Sigmoid colon (tissue), 4 donors: ENCODE measurements at regions not wholly inside any gene's neighbourhood (a gene's known extent, or its start where the extent isn't known, plus 50 kb on each side); places are given as distances from the start of the nearest gene placed in this dataset.

Experiments
- CTCF ChIP-seq, 4 experiments: fragments of 450-650 bp in 3 of 4; fragments of 200-600 bp in 1 of 4; IDR thresholded peaks; one replicate each; pipeline ENCODE4 v1.5.1; 2016 to 2019; ENCODE audit warnings: antibody characterized with exemption in 4 of 4, mild to moderate bottlenecking in 3 of 4, moderate library complexity in 2 of 4
- EP300 ChIP-seq, 4 donors: sonication (generic); formaldehyde crosslinking; IDR thresholded peaks; one replicate each; pipeline ENCODE4 v1.6.1; 2017; ENCODE audit warnings: antibody characterized with exemption in 4 of 4
- POLR2A ChIP-seq, 2 donors: fragments of 450-650 bp; IDR thresholded peaks; one replicate each; pipeline ENCODE4 v1.6.1; 2016; ENCODE audit warnings: antibody characterized with exemption in 2 of 2, mild to moderate bottlenecking in 2 of 2, moderate library complexity in 2 of 2
- POLR2AphosphoS5 ChIP-seq, 4 donors: sonication (generic); formaldehyde crosslinking; IDR thresholded peaks; one replicate each; pipeline ENCODE4 v1.6.1; 2017; ENCODE audit warnings: antibody characterized with exemption in 4 of 4

- TF ChIP-seq POLR2A (IDR thresholded peaks at IDR 0.05): no peak
- TF ChIP-seq CTCF (IDR thresholded peaks at IDR 0.05): no peak
- TF ChIP-seq EP300 (IDR thresholded peaks at IDR 0.05): no peak
- no peak for TF ChIP-seq POLR2AphosphoS5 (IDR thresholded peaks at IDR 0.05)
These were observed 1094.3 kb downstream of the VRK1 start for GRCh38 chr14:97891515-97891914.
